HG03196 (cell line): ENCODE measurements at regions not wholly inside any gene's neighbourhood (a gene's known extent, or its start where the extent isn't known, plus 50 kb on each side); places are given as distances from the start of the nearest gene placed in this dataset.
"Not testable (repeated sequence)": the region's sequence is repeated elsewhere in the genome, so short reads cannot be mapped to it uniquely, and the experiment has no call there.

ENCODE experiments used
- ATAC-seq: cut with Tn5 transposase; IDR thresholded peaks from one replicate; pipeline ENCODE4 v1.9.1; 2021; ENCODE audit not compliant: unreplicated experiment

- not testable (repeated sequence) for ATAC-seq
Measured at GRCh38 chrX:95549552-95549951, 1135.1 kb upstream of the DIAPH2 start.

DNA sequence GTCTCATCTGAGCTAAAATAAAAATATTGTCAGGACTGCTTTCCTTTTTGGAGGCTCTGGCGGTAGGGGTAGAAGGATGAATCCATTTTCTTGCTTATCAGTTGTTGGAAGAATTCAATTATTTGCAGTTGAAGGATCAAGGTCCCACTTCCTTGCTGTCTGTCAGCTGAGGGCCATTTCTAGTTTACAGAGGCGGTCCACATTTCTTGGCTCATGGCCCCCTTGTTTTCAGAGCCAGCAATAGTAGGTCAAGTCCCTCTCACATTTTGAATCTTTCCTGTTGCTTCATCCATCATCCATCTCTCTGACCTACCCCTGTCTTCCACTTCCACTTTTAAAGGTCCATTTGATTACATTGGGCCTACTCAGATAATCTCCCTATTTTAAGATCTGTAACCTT, 1099.3 kb upstream of the DIAPH2 start:
- ATAC-seq, result no peak

DNA sequence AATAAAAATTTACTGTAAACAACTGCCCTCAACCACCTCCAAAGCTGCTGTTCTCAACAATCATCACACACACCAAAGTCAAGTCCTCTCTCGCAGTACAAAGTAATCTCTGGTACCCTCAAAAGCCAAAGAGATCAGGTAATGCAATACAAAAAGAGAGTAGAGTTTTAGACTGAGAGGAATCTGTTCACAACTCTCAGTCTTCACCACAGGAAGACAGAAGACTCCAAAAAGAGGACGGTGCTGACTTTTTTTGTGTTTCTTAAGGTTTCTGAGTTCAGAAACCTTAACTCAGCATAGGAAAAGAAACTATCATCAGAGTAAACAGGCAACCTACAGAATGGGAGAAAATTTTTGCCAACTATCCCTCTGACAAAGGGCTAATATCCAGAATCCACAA, 1072.3 kb upstream of the DIAPH2 start:
- ATAC-seq, result no peak

DNA sequence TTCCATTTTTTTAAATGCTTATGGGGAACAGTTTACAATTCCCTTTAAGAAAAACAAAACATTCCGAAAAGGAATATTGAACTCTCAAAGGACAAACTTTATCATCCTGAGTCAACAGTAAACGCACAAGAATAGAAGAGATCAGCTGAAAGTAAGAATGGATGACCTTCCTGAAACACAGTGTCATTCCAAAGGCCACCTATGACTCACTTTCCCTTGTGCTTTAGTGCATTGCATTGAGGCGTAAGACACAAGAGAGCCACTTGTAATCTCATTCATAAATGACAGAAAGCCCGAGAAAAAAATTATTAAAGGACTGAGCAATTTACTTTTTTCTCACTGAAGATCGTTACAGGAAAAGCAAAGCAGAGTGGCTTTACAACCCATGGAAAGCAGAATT, 1062.4 kb upstream of the DIAPH2 start:
- ATAC-seq, result no peak

DNA sequence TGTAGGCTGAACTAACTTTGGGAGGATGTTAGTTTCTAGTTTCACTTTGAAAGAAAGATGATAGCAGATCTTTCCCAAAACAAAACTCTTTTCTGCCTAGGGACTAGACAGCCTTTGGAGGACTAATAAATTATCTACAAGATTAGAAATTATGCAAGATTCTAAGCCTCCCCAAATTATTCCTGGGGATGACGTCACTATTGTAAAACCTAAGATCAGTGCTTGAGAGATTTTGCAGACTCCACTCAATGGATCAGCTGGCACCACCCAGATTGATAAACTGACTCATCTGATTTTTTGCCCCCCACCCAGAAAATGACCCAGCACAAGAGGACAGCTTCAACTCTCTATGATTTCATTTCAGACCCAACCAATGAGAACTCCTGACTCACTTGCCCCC, 1057.9 kb upstream of the DIAPH2 start:
- ATAC-seq, result no peak

DNA sequence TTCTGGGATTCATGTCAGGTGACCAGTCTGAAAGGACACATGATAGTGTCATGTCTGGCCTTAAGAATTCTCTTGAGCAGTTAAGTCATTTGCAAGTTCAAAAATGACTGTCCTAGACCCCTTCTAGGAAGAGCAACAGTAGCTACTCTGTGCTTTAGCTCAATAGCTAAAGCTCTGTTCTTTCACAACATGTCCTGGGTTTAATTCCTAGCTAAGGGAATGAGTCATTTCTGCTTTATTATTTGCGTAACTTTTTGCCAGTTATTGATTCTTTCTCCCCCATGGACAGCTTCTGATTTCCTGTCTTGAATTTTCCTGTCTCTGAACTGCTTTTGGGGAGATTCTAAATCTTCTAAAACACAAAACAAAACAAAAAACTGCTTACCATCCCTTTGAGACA, 1055.8 kb upstream of the DIAPH2 start:
- ATAC-seq, result no peak

DNA sequence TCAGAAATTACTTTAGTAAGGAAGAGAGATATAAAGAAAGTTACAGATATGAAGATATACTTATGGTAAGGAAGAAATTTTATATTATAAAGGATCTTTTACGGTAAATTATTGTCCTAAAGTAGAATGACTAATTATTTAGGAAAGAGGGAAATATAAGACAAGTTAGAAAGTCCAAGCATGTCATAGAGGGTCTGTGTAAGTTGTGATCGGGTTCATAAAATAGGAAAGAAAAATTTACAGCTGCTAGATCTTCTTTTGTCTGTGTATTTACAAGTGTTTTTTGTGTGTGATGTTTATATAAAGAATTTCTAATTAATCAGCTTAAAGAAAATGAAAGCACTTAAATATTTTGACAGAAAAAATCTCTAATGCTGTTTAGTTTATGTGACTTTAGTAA, 1054.9 kb upstream of the DIAPH2 start:
- ATAC-seq, result no peak

DNA sequence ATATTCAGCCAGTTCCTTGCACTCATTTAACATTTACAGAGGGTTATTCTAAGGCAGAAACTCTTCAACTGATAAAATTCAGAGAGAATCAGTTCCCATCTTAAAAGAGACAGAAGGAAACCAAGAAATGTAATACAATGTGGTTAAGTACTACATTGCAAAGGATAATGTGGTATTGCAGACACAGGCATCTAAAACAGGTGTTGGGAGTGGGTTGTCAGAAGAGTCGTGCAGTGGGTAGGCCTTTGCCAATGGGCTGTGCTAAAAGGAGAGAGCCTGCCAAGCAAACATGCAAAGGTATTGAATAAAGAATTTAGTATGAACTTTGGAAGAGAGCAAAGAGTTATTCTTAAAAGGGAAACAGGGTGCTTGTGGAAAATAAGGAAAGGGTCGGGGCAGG, 1044.4 kb upstream of the DIAPH2 start:
- no peak for ATAC-seq

- no peak for ATAC-seq
Measured at GRCh38 chrX:95645738-95646137, 1038.9 kb upstream of the DIAPH2 start.

- ATAC-seq, result no peak
Measured at GRCh38 chrX:95662200-95662599, 1022.4 kb upstream of the DIAPH2 start.

DNA sequence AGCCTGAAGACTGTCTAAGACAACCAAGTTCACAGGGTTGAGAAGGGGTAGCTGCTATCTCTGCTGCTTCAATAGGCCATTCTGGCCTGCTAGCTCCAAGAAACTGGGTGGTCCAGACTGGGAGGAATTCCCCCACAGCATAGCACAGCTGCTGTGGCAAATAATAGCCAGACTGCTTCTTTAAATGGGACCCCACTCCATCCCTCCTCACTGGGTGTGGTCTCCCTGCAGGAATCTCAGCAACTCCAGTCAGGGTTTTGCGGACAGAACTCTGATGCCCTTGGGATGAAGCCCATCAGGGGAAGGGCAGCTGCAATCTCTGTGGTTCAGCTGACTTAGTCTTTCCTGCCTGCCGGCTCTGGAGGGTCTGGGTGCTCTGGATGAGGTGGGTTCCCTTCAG, 1018.6 kb upstream of the DIAPH2 start:
- no peak for ATAC-seq

DNA sequence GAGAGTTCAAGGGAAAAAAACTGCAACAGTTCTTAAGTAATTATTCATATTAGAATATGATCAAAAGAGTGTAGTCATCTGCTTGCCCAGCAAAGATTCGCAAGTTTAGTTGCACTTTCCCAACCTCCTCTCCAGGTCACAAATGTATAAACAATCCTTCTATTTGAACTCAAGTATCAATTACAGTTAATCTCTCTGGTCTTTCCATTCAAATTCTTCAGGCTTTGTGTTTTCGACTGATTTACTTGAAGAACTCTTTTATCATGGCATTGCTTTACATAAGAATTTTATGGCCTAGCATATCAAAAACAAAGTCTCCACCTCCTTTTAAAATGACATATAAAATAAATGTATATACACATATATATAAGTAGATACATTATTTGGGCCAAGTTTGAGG, 1009.6 kb upstream of the DIAPH2 start:
- ATAC-seq, result no peak

DNA sequence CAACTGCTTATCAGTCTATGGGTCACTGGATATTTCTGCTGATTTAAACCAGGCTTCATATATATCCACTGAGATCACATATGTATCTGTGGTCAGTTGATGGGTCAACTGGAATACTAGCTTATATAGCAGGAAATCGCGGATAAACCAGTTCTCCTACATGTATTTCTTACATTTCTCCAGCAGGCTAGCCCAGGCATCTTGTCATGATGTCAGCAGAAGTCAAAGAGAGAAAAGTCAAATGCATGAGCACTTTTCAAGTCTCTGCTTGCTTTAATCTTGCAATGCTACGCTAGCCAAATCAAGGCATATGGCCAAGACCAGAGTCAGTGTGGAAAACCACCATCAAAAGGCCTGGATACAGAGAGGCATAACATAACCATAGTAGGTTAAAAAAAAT, 1008.8 kb upstream of the DIAPH2 start:
- no peak for ATAC-seq

DNA sequence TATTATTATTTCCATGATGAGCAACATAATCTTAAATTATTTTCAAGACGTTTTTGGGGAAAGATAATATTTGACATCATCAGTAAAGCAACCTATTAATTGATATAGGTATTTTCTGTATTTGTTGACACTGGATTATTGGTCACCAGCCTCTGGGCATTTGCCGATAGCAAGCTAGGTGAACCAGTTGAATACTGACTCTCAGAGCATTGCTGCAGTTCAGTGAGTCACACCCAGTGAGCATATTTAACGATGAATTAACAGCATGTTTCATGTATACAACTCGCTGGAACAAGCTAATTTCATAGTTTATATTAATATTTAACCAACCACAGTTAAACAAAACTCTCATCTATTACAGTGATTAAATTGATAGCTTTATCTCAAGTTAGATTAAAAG, 1006.0 kb upstream of the DIAPH2 start:
- ATAC-seq, result no peak

DNA sequence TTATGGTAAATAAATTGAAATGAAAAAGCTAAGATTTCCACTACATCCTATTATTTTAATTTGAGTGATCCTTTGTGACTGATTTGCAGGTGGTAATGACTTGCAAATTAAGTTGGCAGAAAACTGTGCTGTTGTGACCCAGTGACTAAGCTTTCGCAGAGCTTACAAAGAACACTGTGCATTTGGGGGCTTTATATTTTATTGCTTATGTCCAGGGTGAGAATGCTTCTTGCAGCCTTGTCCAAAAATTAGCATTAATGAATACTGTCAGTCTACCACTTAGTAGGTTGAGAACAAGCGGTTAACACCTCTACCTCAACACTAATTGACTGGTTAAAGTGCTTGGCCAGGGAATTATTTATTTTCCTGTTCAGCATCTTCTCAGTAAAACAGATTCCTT, 991.3 kb upstream of the DIAPH2 start:
- no peak for ATAC-seq

GRCh38 chrX:95703696-95704095, 980.9 kb upstream of the DIAPH2 start:
- no peak for ATAC-seq

- ATAC-seq, result no peak
Measured at GRCh38 chrX:95716841-95717240, 967.8 kb upstream of the DIAPH2 start.

GRCh38 chrX:95718746-95719145, 965.9 kb upstream of the DIAPH2 start:
- no peak for ATAC-seq

DNA sequence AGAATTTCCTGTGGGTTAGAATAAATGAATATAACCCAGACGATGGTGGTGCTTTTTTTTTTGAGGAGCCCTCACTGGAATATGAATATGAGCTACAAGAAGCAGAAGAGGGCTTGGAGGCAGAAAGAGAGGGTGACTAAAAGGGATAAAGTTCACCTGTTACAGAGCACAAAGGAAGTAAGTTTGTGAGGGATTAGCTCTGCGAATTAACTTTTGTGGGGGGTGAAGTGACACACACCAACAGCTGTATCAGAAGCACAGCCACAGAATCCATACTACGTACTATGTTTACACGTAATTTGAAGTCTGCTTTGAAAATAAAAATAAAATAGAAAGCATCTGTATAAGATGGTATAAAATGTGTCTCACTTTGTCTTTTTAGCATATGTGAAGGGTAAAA, 963.6 kb upstream of the DIAPH2 start:
- ATAC-seq, result no peak

GRCh38 chrX:95728446-95728845, 956.2 kb upstream of the DIAPH2 start:
- ATAC-seq, result no peak

DNA sequence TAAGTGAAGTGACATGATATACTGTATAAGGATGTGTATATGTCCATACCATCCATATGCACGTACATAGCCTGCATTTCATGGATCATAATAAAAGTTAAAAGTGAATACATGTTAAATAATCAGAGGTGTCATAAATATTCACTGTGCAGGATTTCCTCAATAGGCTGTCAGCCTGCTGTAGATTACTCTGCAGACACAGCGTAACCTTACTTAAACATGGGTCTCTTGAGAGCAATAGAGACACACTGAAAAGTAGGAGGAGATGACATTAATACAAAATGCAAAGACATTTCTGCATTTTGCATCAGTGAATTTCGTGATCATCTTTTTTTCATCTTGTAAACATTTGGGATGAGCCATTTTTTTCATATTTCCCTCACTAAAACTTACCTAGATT, 955.2 kb upstream of the DIAPH2 start:
- ATAC-seq, result no peak

- no peak for ATAC-seq
Measured at GRCh38 chrX:95733426-95733825, 951.2 kb upstream of the DIAPH2 start.

DNA sequence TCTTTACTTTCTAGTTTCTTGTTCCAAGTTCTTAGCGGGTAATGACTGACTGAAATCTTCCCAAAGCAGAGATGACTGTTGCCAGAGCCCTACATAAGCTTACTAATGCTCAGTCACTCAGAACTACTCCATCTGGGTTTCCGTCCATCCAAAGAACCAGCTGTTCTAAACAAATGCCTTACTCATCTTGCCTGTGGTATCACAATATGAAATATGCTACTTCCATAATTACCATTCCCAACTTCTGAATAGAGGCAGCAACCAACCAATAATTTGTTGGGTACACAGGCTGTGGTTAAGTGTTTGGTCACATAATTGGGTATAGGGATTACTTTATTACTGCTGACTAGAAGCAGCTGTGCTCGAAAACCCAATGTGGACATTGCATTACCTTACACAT, 930.2 kb upstream of the DIAPH2 start:
- no peak for ATAC-seq

- no peak for ATAC-seq
Measured at GRCh38 chrX:95760356-95760755, 924.3 kb upstream of the DIAPH2 start.
